ENCODE measurements at regions not wholly inside any gene's neighbourhood (a gene's known extent, or its start where the extent isn't known, plus 50 kb on each side); places are given as distances from the start of the nearest gene placed in this dataset.

- TF ChIP-seq CTCF (IDR thresholded peaks at IDR 0.05; ENCODE audit: insufficient read depth, low read depth, low read length) (no peak), EZH2 (IDR thresholded peaks at IDR 0.05; ENCODE audit: insufficient read depth, low read length) (no peak)
Observed at GRCh38 chr2:41920812-41921211, 127.0 kb upstream of the PKDCC start.

Measured in astrocyte (in vitro differentiated cells and primary cell).